NCI-H146 (cell line): ENCODE measurements at regions not wholly inside any gene's neighbourhood (a gene's known extent, or its start where the extent isn't known, plus 50 kb on each side); places are given as distances from the start of the nearest gene placed in this dataset.

ENCODE experiments used
- DNase-seq: peaks from one replicate; lab custom pipeline; 2025; lab: John Stamatoyannopoulos, UW

DNA sequence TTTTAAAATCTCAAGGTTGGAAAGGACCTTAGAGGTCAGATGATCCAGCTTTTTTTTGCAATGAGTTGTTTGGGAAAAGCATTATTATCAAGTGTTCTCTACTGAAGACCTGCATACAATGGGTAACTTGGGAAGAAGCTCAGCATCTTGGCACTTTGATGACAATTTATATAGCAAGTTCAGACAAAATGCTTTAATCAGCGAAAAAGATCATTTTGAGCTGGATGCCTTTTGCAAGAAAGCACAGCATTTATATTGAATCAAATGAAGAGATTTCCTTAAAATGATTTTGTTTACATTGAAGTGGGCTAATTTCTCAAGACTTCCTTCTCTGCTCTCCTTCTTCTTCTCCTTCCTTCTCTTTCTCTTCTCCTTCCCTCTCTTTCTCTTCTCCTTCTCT is 796.4 kb upstream of the CDH2 start:
- DNase-seq: no peak

DNA sequence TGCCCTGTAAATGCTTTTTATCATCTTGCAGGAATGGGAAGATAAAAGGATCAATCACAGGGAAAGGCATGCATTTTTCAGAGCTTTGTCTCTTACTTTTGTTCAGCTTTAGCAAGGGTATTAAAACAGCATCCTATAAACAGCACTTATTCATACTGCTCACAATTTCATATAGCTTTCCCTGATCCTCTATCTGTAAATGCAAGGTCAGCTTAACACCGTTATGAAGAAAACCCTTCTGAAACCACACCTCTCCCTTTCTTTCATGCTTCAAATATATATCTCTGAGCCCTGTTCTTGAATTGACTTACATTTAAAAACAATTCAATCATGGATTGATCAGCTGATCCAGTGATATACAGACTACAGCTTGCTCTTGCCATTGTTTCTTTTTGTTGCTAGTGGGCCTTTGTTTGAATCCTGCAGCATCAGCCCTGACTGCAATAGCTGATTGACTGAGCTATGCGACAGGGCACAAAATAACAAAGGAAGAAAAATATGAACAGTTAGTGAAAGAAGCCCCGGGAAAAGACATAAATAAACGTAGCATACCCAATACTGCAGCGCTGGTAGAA is 795.5 kb upstream of the CDH2 start:
- no peak for DNase-seq

DNA sequence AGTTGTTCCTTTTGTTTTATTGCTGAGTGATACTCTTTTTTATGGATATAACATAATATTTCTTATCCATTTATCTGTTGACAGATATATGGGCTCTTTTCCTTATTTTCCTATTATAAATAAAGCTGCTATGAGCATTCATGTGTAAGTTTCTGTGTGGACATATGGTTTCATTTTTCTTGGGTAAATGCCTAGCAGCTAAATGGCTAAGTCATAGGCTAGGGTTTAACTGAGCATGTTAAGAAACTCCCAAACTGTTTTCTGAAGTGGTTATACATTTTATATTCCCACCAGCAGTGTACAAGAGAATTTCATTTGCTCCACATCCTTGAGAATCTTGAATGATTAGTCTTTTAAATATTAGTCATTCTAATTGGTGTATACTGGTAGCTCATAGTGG is 786.6 kb upstream of the CDH2 start:
- DNase-seq: no peak

DNA sequence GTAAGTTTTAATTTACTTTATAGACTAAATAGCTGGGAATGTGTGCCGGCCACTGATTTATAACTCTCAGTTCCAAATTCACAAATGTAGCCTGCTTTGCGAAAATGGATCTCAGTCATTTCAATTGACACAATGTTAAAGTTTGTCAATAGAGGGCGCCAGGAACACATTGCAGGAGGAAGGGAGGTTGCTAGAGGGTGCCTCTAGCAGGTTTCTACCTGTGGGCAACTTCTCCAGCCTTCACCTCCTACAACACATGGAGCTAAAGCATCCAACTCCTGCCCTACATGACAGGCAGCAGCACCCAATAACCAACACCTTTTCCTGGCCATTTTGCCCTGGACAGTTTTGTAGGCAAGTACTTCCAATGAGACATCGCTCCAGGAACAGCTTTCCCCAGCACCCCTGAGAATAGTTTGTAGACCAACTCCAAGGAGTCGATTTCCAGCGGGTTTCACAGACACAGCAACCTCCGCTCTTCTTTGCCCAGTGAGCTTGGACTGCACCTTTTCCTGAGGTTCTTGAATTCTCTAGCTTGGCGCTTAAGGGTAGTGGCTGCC is 784.8 kb upstream of the CDH2 start:
- DNase-seq: peak; percentile 90

DNA sequence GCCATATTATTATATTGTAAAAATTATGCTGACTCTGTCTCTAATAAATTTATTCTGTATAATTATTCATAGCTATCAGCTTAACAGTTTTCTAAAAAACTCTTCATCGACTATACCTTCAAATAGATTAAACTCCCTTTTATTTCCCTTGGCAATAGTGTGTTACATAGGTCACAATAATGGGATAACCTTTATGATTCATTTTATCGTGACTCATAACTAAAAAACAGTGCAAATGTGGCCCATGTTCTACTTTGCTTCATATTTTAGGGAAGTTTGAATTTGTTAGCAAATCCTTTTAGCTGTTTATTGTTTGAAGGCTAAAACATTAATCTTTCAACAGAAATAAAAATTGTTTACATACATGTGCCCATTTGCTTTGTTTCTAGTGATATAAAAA is 783.2 kb upstream of the CDH2 start:
- no peak for DNase-seq

DNA sequence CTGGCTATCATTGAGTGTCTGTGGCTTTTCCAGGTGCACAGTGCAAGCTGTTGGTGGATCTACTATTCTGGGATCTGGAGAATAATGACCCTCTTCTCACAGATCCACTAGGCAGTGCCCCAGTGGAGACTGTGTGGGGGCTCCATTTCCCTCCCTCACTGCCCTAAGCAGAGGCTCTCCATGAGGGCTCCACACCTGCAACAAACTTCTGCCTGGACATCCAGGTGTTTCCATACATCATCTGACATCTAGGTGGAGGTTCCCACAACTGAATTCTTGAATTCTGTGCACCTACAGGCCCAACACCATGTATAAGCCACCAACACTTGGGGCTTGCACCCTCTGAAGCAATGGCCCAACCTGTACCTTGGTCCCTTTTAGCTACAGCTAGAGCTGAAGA is 775.4 kb upstream of the CDH2 start:
- no peak for DNase-seq

DNA sequence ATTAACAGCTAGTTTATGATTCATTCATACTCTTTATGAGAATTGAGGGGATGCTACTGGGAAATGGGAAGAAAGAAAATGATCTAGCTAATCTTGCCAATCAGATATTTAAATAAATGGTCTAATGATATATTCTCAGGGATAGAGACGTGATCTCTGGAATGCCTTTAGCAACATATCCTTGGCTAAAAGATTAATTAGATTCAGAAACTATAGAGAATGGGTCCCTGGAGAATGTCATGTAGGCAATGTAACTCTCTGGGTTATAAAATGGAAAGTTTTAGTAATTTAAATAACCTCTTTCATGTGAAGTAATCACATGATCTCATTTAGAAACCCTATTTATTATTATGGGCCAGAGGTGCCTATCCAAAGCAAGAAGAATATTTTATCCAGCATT is 771.0 kb upstream of the CDH2 start:
- DNase-seq: no peak

DNA sequence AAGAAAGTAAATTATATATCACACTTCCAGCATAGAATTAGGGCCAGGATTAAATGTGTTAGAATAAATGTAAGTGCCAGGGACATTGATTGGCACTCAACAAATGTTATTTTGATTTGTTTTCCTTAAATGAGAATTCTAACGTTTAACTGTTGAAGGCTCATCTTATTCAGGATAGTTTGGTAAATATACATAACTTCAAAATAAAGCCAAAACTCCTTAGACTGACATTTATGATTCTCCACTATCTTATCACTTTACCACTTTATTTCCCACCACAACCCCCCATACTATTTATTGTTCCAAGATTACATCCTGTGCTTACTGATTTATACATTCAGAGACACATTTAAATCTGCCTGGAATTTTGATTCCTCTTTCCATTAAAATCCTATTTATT is 769.5 kb upstream of the CDH2 start:
- no peak for DNase-seq

DNA sequence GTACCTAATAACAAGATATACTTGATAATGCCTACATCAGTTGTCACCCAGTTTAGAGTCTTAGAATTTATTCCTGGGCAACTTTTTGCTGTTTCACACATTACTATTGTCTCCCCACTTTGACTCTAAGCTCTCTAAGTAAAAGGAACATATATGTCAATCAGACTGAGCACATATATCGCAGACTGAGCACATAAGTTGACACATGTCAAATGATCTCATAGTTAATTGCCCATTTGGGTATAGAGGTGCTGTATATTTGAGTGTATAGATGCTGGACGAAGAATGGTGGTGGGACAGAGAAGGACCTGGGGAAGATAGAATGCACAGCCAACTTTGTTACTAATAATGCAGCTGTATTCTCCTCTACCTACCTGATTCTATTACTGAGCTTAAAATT is 746.0 kb upstream of the CDH2 start:
- no peak for DNase-seq

DNA sequence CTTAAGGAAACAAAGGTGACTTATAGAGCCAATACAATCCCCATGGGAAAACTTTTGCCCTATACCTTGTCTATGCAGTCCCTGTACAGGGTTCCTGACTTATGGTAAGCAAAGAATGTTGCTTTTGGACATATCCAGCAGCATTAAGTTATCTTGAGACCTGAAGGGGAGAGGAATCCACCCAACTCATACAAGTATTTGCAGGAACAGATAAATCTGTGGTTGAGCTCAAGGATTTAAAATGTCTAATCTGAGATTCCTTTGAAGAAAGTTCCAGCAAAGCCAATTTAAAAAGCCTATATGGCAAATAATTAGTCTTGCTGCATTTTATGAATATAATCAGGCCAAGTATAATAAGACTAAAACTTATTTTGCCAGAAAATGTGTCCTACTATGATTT is 739.5 kb upstream of the CDH2 start:
- no peak for DNase-seq

DNA sequence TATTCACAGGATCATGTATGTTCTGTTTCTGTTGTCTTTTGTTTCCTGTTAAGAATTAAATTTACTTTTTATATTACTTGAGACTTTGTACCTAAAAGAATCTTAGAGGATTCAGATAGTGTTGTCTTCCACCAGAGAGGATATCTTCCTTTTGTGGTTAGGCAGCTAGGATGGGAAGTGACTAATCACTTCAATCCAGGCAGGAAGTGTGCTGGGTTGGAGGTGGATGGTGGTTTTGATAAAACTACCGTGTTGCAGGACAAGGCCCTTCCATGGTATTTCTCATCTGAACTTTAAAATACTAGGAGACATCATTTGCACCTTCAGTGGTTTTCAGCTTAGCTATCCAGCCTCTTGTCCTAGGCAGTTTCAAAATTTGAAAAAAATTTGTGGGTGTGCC is 728.6 kb upstream of the CDH2 start:
- no peak for DNase-seq

DNA sequence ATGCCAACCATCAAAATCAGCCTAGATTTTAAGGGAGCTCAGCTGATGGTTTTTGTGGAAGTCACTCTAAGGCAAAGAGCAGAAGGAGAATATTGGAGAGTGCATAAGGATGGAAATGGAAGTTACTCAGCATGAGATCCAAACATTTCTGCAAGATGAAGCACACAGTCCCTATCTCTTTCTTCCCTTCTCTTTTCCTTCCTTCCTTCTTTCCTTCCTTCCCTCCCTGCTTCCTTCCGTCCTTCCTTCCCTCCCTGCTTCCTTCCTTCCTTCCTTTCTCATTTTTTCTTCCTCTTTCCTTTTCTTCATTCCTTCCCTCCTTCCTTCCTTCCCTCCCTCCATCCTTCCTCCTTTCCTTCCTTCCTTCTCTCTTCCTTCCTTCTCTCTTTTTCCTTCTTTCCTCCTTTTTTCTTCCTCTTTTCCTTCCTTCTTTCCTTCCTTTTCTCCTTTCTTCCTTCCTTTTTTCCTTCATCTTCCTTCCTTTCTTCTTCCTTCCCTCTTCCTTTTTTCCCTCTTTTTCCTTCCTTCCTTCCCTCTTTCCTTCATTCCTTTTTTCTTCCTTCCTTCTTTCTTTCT is 727.9 kb upstream of the CDH2 start:
- DNase-seq: no peak

DNA sequence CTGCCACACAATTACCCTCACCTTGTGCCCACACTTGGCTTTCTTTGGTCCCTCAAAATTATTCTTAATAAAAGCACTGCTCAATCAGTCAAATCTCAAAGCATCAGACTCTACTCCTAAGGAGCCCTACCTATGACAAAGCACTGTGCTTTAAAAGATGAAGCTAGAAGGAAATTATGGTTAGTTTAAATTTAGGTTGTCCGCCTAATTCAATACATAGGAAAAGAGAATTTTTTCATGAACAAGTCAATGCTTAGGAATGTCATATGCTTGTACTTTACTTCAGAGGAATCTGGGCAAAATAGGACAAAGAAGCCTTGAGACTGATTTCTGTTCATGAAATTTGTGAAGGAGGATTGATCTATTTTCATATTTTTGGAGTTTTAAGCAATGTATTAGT is 726.4 kb upstream of the CDH2 start:
- DNase-seq: no peak

DNA sequence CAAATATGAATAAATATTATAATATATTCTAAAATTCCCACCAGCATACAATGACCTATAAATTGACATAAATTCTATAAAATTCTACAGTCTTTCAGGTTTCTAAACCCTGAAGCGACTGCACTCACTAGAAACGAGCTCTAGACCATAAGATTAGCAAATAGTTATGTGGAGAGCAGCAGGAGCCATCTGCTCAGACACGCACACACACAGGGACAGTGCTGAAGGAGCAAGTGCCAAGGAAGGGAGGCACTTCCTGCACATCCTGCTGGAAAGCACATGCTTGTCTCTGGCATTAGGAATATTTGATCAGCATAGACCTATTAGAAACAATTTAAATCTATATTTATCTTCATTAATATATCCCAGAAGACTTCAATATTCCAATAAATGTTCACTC is 713.9 kb upstream of the CDH2 start:
- DNase-seq: no peak

DNA sequence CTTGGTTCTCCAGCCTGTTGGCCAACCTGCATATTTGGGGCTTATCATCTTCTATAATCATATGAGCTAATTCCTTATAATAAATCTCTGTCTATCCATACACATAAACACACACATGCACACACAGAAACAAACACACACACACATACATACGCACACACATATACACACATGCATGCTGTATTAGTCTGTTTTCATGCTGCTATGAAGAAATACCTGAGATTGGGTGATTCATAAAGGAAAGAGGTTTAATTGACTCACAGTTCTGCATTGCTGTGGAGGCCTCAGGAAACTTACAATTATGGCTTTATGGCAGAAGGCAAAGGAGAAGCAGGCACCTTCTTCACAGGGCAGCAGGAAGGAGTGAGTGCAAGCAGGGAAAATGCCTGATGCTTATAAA is 707.4 kb upstream of the CDH2 start:
- DNase-seq: no peak

DNA sequence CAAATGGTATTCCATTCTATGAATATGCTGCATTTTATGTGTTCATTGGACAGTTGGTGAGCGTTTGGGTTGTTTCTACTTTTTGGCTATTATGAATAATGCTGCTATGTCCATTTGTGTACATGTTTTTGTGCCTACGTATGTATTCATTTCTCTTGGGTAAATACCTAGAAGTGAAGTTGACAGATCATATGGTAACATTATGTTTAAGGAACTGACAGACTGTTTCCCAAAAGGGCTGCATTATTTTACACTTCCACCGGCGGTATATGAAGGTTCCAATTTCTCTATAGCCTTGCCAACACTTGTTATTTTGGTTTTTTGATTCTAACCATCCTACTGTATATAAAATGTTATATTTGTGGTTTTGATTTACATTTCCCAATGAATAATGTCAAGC is 703.9 kb upstream of the CDH2 start:
- DNase-seq: no peak

DNA sequence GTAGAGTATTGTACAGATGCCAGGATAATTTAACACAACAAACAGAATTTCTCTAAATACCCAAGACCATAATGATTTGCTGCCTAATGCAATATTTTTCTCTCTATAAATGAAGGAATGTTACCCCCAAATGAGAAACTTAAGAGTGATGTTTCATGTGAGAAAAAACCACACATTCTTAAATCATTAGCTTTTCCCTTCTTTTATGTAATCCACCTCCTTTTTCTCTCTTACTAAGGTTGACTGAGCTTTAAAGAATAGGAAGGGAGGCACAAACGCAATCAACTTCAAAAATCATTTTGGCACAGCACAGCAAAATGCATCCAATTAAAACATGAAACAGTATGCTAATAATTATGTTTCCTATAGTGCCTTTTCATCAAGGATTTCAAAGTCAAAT is 698.1 kb upstream of the CDH2 start:
- no peak for DNase-seq

DNA sequence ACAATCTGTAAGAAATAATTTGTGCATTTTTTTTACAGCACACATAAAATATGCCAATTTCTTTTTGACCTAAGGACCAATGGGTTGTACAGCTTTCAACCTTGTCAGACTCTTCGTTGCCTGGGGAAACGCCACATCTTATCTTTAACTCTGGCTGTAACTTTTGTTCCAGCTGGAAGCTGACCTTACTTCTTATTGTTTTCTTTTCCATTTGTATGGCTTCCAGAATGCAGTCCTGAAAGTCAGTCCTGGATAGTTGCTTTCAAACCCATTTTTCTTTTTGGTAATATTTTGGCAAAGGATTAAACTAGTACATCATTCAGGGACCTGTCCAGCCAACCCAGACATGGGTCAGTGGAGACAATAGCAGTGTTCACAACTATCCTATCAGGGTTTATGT is 686.5 kb upstream of the CDH2 start:
- DNase-seq: no peak

DNA sequence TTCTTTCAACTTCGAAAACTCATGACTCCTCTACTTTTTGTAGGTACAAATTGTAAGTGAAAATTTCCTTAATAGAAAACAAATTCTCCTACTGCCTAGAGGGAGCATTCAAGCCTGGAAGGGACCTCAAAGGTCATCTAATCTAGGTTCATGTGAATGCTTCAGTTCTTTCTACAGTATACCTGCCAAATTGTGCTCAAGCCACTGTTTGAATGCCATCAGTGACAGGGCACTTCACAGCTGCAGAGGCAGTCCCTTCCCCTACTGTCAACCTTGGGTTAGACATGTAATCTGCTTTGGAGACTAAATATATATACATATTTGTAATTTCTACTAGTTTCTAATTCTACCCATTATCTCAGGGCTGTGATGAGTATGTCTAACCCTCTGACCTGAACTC is 681.3 kb upstream of the CDH2 start:
- no peak for DNase-seq

DNA sequence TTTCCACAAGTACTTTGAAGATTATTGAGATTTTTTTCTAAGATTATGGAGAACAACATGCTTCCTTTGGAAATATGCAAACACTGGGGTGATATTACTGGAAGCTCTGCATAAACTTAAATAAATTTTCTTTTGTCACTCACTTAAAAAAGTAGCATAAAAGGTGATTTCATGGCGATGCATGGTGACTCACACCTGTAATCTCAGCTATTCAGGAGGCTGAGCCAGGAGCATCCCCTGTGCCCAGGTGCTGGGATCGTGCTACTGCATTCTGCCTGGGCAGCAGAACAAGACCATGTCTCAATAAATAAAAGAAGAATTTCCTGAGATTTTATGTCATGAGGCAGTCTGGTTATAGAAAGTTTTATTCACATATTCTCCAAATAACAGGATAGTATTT is 679.1 kb upstream of the CDH2 start:
- no peak for DNase-seq

DNA sequence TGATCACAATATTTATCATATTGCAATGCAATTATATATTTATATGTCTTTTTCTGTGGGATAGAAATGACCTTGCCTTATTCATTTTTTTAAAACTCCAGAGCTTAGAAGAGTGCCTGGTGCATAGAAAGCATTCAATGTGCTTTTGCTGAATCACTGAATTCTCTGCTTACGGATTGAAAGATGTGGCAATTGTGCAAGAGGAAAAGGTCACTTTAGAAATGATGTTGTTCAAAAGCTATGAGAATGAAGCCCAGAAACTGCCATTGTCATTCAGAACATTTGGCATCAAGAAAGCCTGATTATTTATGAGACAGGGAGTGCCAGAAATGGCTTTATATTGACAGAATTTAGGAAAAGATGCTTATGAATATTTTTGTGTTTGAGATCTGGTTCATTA is 678.6 kb upstream of the CDH2 start:
- no peak for DNase-seq

DNA sequence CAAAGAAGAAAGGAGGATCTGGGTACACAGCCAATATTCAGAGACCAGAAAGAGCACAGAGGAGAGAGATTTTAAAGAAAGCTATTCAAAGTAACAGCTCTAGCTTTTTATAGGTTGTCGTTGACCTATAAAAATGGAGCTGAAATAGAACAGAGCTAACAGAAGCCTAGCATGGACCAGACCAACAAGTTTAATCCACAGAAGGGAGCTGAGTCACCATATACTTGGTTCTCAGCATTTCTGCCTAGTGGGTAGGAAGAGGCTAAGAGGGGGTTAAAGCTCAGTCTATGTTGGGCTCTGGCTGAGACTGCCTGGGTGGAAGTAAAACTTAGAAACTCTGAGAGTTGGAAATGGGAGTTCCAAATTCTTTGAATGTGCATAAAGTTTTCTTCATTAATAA is 678.0 kb upstream of the CDH2 start:
- DNase-seq: no peak

DNA sequence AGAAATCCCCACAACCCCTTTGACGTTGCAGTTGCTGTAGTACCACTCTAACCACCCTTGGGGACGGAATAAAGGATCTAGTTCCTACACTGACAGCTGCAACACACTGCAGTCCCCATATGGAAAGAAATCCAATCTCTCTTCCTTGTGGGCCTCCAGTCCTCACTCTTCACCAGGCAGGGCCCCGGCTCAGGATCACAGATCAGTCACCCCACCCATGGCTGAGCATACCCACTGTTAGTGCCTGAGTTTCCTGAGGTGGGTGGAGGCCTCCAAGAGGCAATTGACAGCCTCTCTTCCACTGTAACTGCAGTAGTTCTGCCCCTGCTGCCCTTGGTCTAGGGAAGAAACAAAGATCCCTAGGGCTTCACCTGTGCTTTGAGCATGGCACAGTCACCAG is 670.0 kb upstream of the CDH2 start:
- DNase-seq: no peak

DNA sequence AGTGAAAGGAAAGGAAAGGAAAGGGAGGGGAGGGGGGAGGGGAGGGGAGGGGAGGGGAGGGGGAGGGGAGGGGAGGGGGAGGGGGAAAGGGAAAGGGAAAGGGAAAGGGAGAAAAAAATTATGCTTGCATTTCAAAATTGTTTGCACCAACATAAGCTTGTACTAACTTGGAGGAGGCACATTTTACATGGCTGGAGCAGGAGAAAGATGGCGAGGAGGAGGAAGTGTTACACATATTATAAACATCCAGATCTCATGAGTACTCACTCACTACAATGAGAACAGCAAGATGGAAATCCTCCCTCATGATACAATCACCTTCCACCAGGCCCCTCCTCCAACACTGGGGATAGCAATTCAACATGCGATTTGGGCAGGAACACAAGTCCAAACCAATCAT is 660.2 kb upstream of the CDH2 start:
- no peak for DNase-seq
